ENCODE measurements at regions not wholly inside any gene's neighbourhood (a gene's known extent, or its start where the extent isn't known, plus 50 kb on each side); places are given as distances from the start of the nearest gene placed in this dataset.

DNA sequence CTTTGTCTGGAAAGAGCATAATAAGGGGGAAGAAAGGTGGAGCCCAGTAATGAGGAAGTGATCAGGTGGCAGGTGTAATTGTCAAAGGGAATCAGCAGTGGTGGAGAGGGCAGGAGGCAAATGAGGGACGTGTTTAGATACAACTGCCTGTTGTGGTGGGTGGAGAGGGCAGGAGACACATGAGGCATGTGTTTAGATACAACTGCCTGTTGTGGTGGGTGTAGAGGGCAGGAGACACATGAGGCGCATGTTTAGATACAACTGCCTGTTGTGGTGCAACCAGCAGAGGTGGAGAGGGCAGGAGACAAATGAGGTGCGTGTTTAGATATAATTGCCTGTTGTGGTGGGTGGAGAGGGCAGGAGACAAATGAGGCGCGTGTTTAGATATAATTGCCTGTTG is 173.1 kb downstream of the ANKRD30B start:
- TF ChIP-seq, protein P1, sequence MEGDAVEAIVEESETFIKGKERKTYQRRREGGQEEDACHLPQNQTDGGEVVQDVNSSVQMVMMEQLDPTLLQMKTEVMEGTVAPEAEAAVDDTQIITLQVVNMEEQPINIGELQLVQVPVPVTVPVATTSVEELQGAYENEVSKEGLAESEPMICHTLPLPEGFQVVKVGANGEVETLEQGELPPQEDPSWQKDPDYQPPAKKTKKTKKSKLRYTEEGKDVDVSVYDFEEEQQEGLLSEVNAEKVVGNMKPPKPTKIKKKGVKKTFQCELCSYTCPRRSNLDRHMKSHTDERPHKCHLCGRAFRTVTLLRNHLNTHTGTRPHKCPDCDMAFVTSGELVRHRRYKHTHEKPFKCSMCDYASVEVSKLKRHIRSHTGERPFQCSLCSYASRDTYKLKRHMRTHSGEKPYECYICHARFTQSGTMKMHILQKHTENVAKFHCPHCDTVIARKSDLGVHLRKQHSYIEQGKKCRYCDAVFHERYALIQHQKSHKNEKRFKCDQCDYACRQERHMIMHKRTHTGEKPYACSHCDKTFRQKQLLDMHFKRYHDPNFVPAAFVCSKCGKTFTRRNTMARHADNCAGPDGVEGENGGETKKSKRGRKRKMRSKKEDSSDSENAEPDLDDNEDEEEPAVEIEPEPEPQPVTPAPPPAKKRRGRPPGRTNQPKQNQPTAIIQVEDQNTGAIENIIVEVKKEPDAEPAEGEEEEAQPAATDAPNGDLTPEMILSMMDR (IDR thresholded peaks at IDR 0.05), result no peak
- TF ChIP-seq POLR2A (IDR thresholded peaks at IDR 0.05), result no peak

All from esophagus squamous epithelium (tissue), 4 donors.